Left lung (tissue), 4 donors: ENCODE measurements at regions not wholly inside any gene's neighbourhood (a gene's known extent, or its start where the extent isn't known, plus 50 kb on each side); places are given as distances from the start of the nearest gene placed in this dataset.

ENCODE experiments used
- ATAC-seq: fragments of 200-7000 bp; cut with Tn5 transposase; one replicate; pipeline ENCODE4 v1.9.1; 2020; ENCODE audit warnings: moderate library complexity
- DNase-seq, 4 donors: peaks; one replicate each; pipeline ENCODE4 v3.0.0-alpha.2; 2013 to 2020
- H3K27ac ChIP-seq, 2 donors: fragments of 200-600 bp; sonication (generic) in 1 of 2; one replicate each; pipeline versions ENCODE4 v1.5.0 to v1.8.0; 2020 to 2021
- H3K27me3 ChIP-seq, 2 donors: fragments of 200-600 bp; sonication (generic) in 1 of 2; one replicate each; pipeline versions ENCODE4 v1.5.0 to v1.8.0; 2020 to 2021
- H3K36me3 ChIP-seq, 2 donors: fragments of 200-600 bp; sonication (generic) in 1 of 2; one replicate each; pipeline versions ENCODE4 v1.5.0 to v1.8.0; 2020 to 2021
- H3K4me1 ChIP-seq, 2 donors: fragments of 200-600 bp; one replicate each; pipeline ENCODE4 v1.8.0; 2021
- H3K4me3 ChIP-seq, 2 donors: fragments of 200-600 bp; sonication (generic) in 1 of 2; one replicate each; pipeline versions ENCODE4 v1.5.0 to v1.8.0; 2020 to 2021; ENCODE audit warnings: mild to moderate bottlenecking in 1 of 2
- H3K9me3 ChIP-seq, 2 donors: fragments of 200-600 bp; sonication (generic) in 1 of 2; one replicate each; pipeline versions ENCODE4 v1.5.0 to v1.8.0; 2020 to 2021
- CTCF ChIP-seq, 2 donors: fragments of 200-600 bp; sonication (generic) in 1 of 2; IDR thresholded peaks; one replicate each; pipeline versions ENCODE4 v1.5.0 to v1.8.0; 2021; ENCODE audit warnings: antibody characterized with exemption in 2 of 2
- intact Hi-C, 2 donors: fragments of 100-400 bp; cut with DNase I; formaldehyde crosslinking; loops; one replicate each; pipeline versions ENCODE4 v1.11.2 to v1.14.2; 2022
- donor health status: DM: no; HTN: yes; CAD: no.
- donor health status: DM: no; HTN: no; CAD: no.

- TF ChIP-seq CTCF (IDR thresholded peaks at IDR 0.05), result no peak
- Histone ChIP-seq H3K4me3 (no peak overlapping the region), H3K4me1 (no peaks in the 10 kb centered on the region), H3K36me3 (no peaks in the 10 kb centered on the region), H3K9me3 (peaks cover 0 to 2% of the 10 kb centered on the region in 2 donors), H3K27ac (no peak overlapping the region), H3K27me3 (no peaks in the 10 kb centered on the region)
- intact Hi-C loops, result no loop called here
- DNase-seq (peak in 1 of 4 donors; percentile 59), ATAC-seq (no peak)
These were observed 53.8 kb upstream of the GPR78 start for GRCh38 chr4:8526363-8526855.

- no peak for TF ChIP-seq CTCF (IDR thresholded peaks at IDR 0.05)
- Histone ChIP-seq H3K36me3 (no peaks in the 10 kb centered on the region), H3K4me3 (no peak overlapping the region), H3K4me1 (no peaks in the 10 kb centered on the region), H3K9me3 (no peaks in the 10 kb centered on the region), H3K27ac (no peak overlapping the region), H3K27me3 (no peaks in the 10 kb centered on the region)
- DNase-seq (no peak), ATAC-seq (peak; percentile 36)
- intact Hi-C loops, result no loop called here
These were observed 51.5 kb upstream of the GPR78 start for GRCh38 chr4:8528713-8529112.
